ENCODE measurements at regions not wholly inside any gene's neighbourhood (a gene's known extent, or its start where the extent isn't known, plus 50 kb on each side); places are given as distances from the start of the nearest gene placed in this dataset.
"Not testable (repeated sequence)": the region's sequence is repeated elsewhere in the genome, so short reads cannot be mapped to it uniquely, and the experiment has no call there.

GRCh38 chr14:101247842-101248725, 313.2 kb upstream of the DIO3 start:
- no peak for DNase-seq (ENCODE audit: low spot score)

- no peak for DNase-seq (ENCODE audit: low spot score)
Measured at GRCh38 chr14:101248840-101249675, 312.2 kb upstream of the DIO3 start.

DNA sequence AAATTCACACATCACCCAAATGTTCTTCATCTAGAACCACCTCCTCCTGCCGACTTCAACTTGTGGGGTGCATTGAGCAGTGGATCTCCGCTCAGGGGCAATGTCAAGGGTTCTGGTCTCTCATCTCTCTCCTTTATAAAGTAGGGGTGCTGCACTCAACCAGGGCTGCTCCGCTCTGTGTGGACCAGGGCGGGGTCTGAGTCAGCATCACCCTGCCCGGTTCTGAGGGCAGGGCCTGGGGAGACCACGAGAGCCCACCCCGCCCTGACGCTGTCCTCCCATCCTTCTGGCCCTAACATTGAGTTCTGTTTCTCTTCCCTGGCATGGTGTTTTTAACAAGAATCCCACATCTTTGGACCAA, 311.6 kb upstream of the DIO3 start:
- DNase-seq (ENCODE audit: low spot score), result no peak

- DNase-seq (ENCODE audit: low spot score), result no peak
Measured at GRCh38 chr14:101250336-101250947, 310.9 kb upstream of the DIO3 start.

- no peak for DNase-seq (ENCODE audit: low spot score)
Measured at GRCh38 chr14:101250948-101251811, 310.1 kb upstream of the DIO3 start.

DNA sequence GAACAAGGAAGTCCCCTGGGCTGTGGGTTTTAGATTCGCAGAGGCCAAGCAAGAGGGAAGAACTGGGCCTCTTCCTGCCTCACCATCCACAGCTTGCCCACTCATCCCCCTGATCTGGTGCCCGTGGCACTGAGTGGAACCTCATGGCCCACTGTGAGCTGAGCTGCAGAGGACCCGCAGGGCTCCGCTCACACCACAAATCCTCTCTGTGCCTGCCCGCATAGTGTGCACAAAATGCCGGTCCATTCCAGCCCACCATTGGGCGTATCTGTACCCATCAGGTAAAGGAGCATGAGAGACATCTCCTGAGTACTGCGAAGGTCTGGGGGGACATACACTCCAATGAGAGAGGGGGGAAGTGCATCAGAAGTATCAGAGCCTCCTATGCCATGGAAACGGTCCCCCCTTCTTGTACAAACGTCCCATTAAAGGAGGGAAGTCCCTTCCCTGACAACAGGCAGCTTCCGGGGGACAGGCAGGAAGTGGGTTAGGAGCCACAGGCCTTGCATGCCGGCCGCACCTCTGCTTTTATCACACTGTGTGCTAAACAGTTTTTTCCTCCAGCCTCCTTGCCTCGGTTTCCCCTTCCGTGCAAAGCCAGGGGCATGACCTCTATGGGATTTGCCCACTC, 309.4 kb upstream of the DIO3 start:
- no peak for DNase-seq (ENCODE audit: low spot score)

DNA sequence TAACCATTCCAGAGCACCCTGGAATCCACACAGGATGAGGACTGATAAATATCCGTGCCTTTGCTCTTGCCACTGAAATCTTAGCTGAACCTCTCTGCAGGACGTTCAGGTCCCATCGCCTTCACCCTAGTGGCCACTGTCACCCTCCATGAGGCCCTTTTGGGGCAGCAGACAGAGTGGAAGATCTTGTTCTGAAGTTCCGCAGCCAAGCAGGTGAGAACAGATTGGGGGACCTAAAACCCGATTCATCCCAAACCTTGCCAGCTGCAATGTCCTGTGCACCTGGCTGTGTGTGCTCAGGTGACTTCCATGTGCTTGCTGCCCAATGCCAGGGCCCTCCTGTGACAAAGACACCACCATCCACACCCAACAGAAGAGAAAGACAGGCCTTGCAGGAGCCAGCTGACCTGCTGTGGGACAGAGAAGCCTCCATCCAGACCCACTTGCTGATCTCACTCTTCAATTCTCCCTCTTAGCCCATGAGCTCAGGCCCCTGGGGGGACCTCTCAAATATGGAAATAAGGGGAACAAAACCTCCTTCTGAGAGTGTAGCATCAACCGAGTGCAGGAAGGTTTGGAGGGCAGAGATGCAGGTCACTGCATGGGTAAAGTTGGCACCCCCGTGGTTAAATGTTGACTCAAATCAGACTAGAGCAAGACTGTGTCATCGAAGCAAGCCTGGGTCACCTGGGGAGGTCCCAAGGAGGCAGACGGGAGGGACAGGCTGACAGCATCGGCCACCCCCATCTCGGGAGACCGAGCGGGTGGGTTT, 308.7 kb upstream of the DIO3 start:
- no peak for DNase-seq (ENCODE audit: low spot score)

DNA sequence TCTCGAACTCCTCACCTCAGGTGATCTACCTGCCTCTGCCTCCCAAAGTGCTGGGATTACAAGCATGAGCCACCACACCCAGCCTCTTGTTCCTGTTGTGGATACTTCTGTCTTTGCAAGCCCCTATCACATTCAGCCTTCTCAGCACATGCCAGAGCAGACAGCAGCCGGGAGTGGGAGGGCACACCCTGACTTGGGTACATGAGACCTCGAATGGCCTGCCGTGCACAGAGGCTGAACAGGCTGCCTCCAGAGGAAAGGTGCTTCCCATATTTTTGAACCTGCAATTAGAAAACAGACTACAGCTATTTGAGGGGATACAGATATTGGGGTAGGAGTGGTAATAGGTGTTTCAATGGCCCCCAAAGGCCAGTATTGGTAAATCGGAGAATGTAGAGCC, 307.3 kb upstream of the DIO3 start:
- DNase-seq (ENCODE audit: low spot score), result no peak

DNA sequence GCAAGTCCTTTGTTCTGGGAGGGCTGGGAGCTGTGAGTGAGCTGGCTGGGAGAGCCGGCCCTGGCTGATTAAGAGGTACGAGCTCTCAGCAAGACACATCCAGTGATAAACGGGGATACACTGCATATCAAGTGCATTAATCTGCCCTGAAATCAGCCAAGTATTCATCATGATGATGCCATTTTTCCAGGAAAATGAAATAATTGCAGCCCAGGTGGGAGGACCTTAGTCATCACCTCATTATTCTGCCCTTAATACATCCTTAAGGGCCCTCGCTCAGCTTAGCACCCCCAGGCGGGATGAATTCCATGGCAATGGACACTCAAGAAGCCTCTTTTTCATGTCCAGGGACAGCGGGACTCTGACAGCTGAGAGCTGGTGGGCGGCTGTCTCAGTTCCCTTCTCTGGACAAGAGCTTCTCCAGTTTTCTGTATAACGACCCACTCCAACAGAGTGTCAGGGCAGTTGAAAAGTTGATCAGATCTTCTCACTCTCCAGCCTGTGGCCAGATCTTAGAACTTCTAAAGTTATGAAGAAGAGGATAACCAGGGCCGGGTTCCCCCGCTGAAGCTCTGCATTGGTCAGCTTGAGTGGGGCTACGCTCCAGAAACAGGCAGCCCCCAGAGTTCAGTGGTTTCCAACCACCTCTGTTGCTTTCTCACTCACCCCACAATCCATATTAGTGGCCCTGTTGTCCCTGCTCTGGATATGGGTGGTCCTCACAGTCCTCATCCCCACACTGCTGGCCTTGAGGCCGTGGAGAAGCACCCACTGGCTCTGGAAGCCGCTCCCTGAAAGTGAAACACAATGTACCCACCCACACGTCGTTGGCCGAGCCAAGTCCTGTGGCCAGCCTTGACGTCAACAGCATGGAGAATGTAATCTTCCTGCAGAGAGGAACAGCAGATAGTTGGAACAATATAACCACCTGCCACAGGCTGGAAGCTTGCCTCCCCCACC, 306.2 kb upstream of the DIO3 start:
- no peak for DNase-seq (ENCODE audit: low spot score)

DNA sequence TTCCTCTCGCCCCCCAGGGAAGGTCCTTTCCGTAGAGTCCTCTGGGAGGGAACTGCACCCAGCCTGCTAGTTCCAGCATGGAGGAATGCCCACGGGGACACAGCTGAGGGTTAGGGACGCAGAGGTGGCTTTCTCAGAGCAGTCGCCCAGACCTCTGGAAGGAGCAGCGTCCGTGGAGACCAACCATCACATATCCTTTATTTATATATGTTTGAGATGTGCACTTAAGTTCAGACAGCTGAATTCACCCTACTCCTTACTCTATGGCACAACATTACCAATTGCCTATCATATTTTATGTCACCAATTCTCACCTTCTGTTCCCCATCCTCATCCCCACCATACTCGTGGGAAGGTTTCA, 305.6 kb upstream of the DIO3 start:
- no peak for DNase-seq (ENCODE audit: low spot score)

DNA sequence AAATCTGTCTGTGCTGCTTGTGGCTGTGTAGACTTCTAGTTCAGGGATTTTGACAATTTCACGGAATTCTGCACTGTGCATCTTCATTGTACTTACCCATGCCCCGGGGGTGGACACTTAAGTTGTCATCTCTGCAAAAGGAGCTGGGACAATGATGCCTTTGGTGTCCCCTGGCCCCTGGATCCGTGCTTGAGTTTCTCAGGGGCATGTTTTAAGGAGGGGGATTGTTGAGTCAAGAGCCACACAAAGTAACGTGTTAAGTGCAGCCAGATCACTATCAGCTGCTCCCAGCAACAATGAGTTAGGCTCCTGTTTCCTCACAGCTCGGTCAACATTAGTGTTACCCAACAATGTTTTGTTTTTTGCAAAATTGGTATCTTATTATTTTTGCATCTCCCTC, 305.0 kb upstream of the DIO3 start:
- DNase-seq (ENCODE audit: low spot score), result no peak

- no peak for DNase-seq (ENCODE audit: low spot score)
Measured at GRCh38 chr14:101257551-101257950, 303.7 kb upstream of the DIO3 start.

GRCh38 chr14:101259748-101260147, 301.5 kb upstream of the DIO3 start:
- DNase-seq (ENCODE audit: low spot score), result no peak

GRCh38 chr14:101266441-101266840, 294.9 kb upstream of the DIO3 start:
- DNase-seq (ENCODE audit: low spot score), result not testable (repeated sequence)

- DNase-seq (ENCODE audit: low spot score), result no peak
Measured at GRCh38 chr14:101273091-101273490, 288.2 kb upstream of the DIO3 start.

DNA sequence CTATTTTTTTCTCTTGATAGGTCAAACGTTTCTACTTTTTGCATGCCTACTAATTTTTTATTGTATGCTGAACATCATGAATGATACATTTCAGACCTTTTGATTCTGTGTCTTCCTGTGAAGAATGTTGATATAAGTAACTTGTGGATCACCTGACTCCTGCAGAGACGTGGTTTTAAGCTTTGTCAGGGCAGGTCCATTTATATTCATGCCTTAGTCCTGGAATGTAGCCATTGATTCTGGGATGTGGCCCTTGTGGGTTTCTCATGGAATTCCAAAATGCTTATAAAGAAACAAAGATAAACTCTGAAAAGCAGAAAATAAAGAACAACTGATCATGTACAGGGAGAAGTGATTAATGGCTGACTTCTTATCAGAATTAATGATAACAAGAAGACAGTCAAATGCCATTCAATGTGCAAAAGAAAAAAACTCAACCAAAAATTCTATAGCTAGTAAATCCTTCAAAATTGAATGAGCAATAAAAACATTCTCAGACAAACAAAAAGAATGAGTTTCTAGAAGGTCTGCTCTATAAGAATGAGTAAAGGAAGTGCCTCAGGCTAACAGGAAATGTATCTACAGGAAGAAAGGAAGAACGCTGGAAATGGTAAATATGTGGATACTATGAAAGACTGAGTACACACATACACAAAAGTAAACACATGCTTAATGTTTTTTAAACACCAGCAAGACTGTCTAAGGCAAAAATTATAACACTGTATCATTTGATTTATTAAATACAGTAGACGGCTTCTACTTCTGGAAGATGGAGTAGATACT, 284.8 kb upstream of the DIO3 start:
- DNase-seq (ENCODE audit: low spot score), result no peak

GRCh38 chr14:101282418-101282817, 278.9 kb upstream of the DIO3 start:
- DNase-seq (ENCODE audit: low spot score), result no peak

DNA sequence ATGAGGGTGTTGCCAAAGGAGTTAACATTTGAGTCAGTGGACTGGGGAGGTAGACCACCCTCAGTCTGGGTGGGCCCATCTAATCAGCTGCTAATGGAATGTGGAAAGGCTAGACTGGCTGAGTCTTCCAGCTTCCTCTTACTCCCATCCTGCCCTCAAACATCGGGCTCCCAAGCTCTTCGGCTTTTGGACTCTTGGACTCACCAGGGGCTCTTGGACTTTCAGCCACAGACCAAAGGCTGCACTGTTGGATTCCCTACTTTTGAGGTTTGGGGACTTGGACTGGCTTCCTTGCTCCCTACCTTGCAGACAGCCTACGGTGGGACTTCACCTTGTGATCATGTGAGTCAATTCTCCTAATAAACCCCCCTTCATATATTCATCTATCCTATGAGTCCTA, 276.6 kb upstream of the DIO3 start:
- no peak for DNase-seq (ENCODE audit: low spot score)

Measured in COLO829 (cell line).